GM12873 (cell line): ENCODE measurements at regions not wholly inside any gene's neighbourhood (a gene's known extent, or its start where the extent isn't known, plus 50 kb on each side); places are given as distances from the start of the nearest gene placed in this dataset.

Experiments
- CTCF ChIP-seq: IDR thresholded peaks from 2 replicates; pipeline ENCODE4 v1.5.1; 2012; ENCODE audit warnings: low read depth, mild to moderate bottlenecking, moderate library complexity, low read length, control low read depth; ENCODE audit not compliant: insufficient read depth; ENCODE audit errors: missing control alignments

- TF ChIP-seq CTCF = no peak
These were observed 262.7 kb upstream of the FN1 start for GRCh38 chr2:215698566-215698965.

GRCh38 chr2:215697496-215697895, 261.6 kb upstream of the FN1 start:
- no peak for TF ChIP-seq CTCF

- no peak for TF ChIP-seq CTCF
These were observed 261.1 kb upstream of the FN1 start for GRCh38 chr2:215697003-215697402.

- no peak for TF ChIP-seq CTCF
These were observed 260.0 kb upstream of the FN1 start for GRCh38 chr2:215695861-215696260.

- TF ChIP-seq CTCF = no peak
These were observed 258.2 kb upstream of the FN1 start for GRCh38 chr2:215693999-215694580.

- no peak for TF ChIP-seq CTCF
These were observed 257.5 kb upstream of the FN1 start for GRCh38 chr2:215693193-215693998.

- TF ChIP-seq CTCF = no peak
These were observed 256.7 kb upstream of the FN1 start for GRCh38 chr2:215692387-215693079.
